Caco-2 (cell line): ENCODE measurements at regions not wholly inside any gene's neighbourhood (a gene's known extent, or its start where the extent isn't known, plus 50 kb on each side); places are given as distances from the start of the nearest gene placed in this dataset.

Source experiments
- BruUV-seq: library from RNA; stranded (reverse); fragments of 400-500 nt; replicated peaks from 2 replicates; lab custom pipeline; 2021; lab: Mats Ljungman, UMichigan
- CTCF ChIA-PET: fragments of 300-600 bp; sonication (Branson Sonifier 250); formaldehyde crosslinking; loops from one replicate; lab custom pipeline; 2022; ENCODE audit warnings: antibody characterized with exemption; lab: Charles Lee
- POLR2A ChIA-PET: fragments of 300-600 bp; sonication (Branson Sonifier 250); formaldehyde crosslinking; loops from one replicate; lab custom pipeline; 2022; ENCODE audit warnings: antibody characterized with exemption; lab: Charles Lee
- DNase-seq, 2 experiments: peaks; one replicate each; pipeline versions ENCODE4 v3.0.0 to v3.0.0-alpha.2; 2020 to 2022
- H3K27me3 ChIP-seq: replicated peaks from 2 replicates; pipeline ENCODE4 v1.6.0; 2011; ENCODE audit warnings: low read length; ENCODE audit not compliant: control insufficient read depth, insufficient read depth
- H3K36me3 ChIP-seq: 2 replicates; pipeline ENCODE4 v1.5.1; 2011; ENCODE audit warnings: low read length; ENCODE audit not compliant: control insufficient read depth, insufficient read depth
- H3K4me1 ChIP-seq: fragments of 250-450 bp; sonication (Bioruptor Pico); 2 replicates; pipeline ENCODE4 v1.5.1; 2020; ENCODE audit warnings: mild to moderate bottlenecking
- H3K4me3 ChIP-seq: 2 replicates; pipeline ENCODE4 v1.5.1; 2011; ENCODE audit warnings: low read depth, mild to moderate bottlenecking, control low read depth, low read length
- H3K9me3 ChIP-seq: fragments of 250-450 bp; sonication (Bioruptor Pico); 2 replicates; pipeline ENCODE4 v1.5.1; 2020; ENCODE audit warnings: mild to moderate bottlenecking, moderate library complexity
- H3K27ac Mint-ChIP-seq: one replicate; pipeline ENCODE4 v1.8.0; 2022; ENCODE audit warnings: mixed read lengths; ENCODE audit not compliant: unreplicated experiment
- H3K27me3 Mint-ChIP-seq: one replicate; pipeline ENCODE4 v1.8.0; 2022; ENCODE audit warnings: mixed read lengths; ENCODE audit not compliant: insufficient read depth, unreplicated experiment
- H3K36me3 Mint-ChIP-seq: one replicate; pipeline ENCODE4 v1.8.0; 2022; ENCODE audit warnings: mild to moderate bottlenecking, mixed read lengths; ENCODE audit not compliant: insufficient read depth, unreplicated experiment
- H3K4me1 Mint-ChIP-seq: one replicate; pipeline ENCODE4 v1.8.0; 2022; ENCODE audit warnings: low read depth, mixed read lengths; ENCODE audit not compliant: unreplicated experiment
- H3K4me3 Mint-ChIP-seq: one replicate; pipeline ENCODE4 v1.8.0; 2022; ENCODE audit warnings: mild to moderate bottlenecking, moderate library complexity, mixed read lengths; ENCODE audit not compliant: unreplicated experiment
- H3K9me3 Mint-ChIP-seq: one replicate; pipeline ENCODE4 v1.8.0; 2022; ENCODE audit warnings: mixed read lengths; ENCODE audit not compliant: unreplicated experiment
- CTCF ChIP-seq, 2 experiments: fragments of 200-600 bp in 1 of 2; IDR thresholded peaks; 1 replicate in 1 of 2; 2 replicates in 1 of 2; pipeline versions ENCODE4 v1.5.1 to v1.8.0; 2011 to 2022; ENCODE audit warnings: antibody characterized with exemption in 1 of 2, control low read depth in 1 of 2, inconsistent platforms in 1 of 2, low read depth in 1 of 2, low read length in 1 of 2, mild to moderate bottlenecking in 1 of 2, moderate library complexity in 1 of 2; ENCODE audit not compliant: insufficient read depth in 1 of 2, severe bottlenecking in 1 of 2, unreplicated experiment in 1 of 2
- intact Hi-C: fragments of 100-400 bp; cut with micrococcal nuclease; formaldehyde crosslinking; loops from one replicate; pipeline ENCODE4 v1.10.0; 2022; ENCODE audit not compliant: unreplicated experiment

GRCh38 chr12:87849074-87849473, 180.1 kb downstream of the C12orf50 start:
- H3K27ac Mint-ChIP-seq, result no peak overlapping the region
- Histone ChIP-seq H3K9me3 (no peaks in the 10 kb centered on the region), H3K27me3 (no peaks in the 10 kb centered on the region), H3K36me3 (no peaks in the 10 kb centered on the region), H3K4me3 (no peak overlapping the region), H3K4me1 (no peaks in the 10 kb centered on the region)
- no peaks in the 10 kb centered on the region for H3K36me3 Mint-ChIP-seq
- no peaks in the 10 kb centered on the region for H3K9me3 Mint-ChIP-seq
- intact Hi-C loops, result loop anchor here (2.0 to 5.0 kb wide), 4 partner anchors 103 to 582 kb away; no protein-coding TSS in a partner anchor
- no peak for DNase-seq
- POLR2A ChIA-PET, result no interaction called here
- no peak for TF ChIP-seq CTCF (IDR thresholded peaks at IDR 0.05; ENCODE audit: insufficient read depth in 1 of 2, low read depth in 1 of 2, low read length in 1 of 2, severe bottlenecking in 1 of 2, unreplicated experiment in 1 of 2)
- BruUV-seq, result no TSS peak
- peaks cover 5% of the 10 kb centered on the region for H3K27me3 Mint-ChIP-seq
- H3K4me1 Mint-ChIP-seq, result no peaks in the 10 kb centered on the region
- no peak overlapping the region for H3K4me3 Mint-ChIP-seq
- CTCF ChIA-PET, result no interaction called here

- H3K36me3 Mint-ChIP-seq, result no peaks in the 10 kb centered on the region
- BruUV-seq, result no TSS peak
- Histone ChIP-seq H3K27me3 (no peaks in the 10 kb centered on the region), H3K36me3 (no peaks in the 10 kb centered on the region), H3K4me1 (no peaks in the 10 kb centered on the region), H3K9me3 (no peaks in the 10 kb centered on the region), H3K4me3 (no peak overlapping the region)
- peak in 1 of 2 experiments; percentile 52 for DNase-seq
- ChIA-PET CTCF (no interaction called here), POLR2A (no interaction called here)
- no peaks in the 10 kb centered on the region for H3K4me1 Mint-ChIP-seq
- peaks cover 5% of the 10 kb centered on the region for H3K27me3 Mint-ChIP-seq
- H3K27ac Mint-ChIP-seq, result no peak overlapping the region
- intact Hi-C loops, result loop anchor here (1.0 to 5.0 kb wide), 5 partner anchors 104 to 582 kb away; no protein-coding TSS in a partner anchor
- H3K4me3 Mint-ChIP-seq, result no peak overlapping the region
- TF ChIP-seq CTCF (IDR thresholded peaks at IDR 0.05; ENCODE audit: insufficient read depth in 1 of 2, low read depth in 1 of 2, low read length in 1 of 2, severe bottlenecking in 1 of 2, unreplicated experiment in 1 of 2), result peak; percentile 73 to 74
- no peaks in the 10 kb centered on the region for H3K9me3 Mint-ChIP-seq
Observed at GRCh38 chr12:87848248-87848868, 180.8 kb downstream of the C12orf50 start.

GRCh38 chr12:87847147-87847546, 182.1 kb downstream of the C12orf50 start:
- Histone ChIP-seq H3K36me3 (no peaks in the 10 kb centered on the region), H3K4me1 (no peaks in the 10 kb centered on the region), H3K9me3 (no peaks in the 10 kb centered on the region), H3K4me3 (no peak overlapping the region), H3K27me3 (no peaks in the 10 kb centered on the region)
- DNase-seq, result no peak
- Mint-ChIP-seq H3K36me3 (no peaks in the 10 kb centered on the region), H3K9me3 (no peaks in the 10 kb centered on the region), H3K27ac (no peak overlapping the region), H3K27me3 (peaks cover 5% of the 10 kb centered on the region), H3K4me3 (no peak overlapping the region), H3K4me1 (no peaks in the 10 kb centered on the region)
- CTCF ChIA-PET, result no interaction called here
- POLR2A ChIA-PET, result no interaction called here
- BruUV-seq, result no TSS peak
- intact Hi-C loops, result loop anchor here (5.0 kb wide), 3 partner anchors 105 to 500 kb away; no protein-coding TSS in a partner anchor
- TF ChIP-seq CTCF (IDR thresholded peaks at IDR 0.05; ENCODE audit: insufficient read depth in 1 of 2, low read depth in 1 of 2, low read length in 1 of 2, severe bottlenecking in 1 of 2, unreplicated experiment in 1 of 2), result no peak
